Stimulated activated naive CD8-positive, alpha-beta T cell treated with anti-CD3 and anti-CD28 coated beads, Interleukin-15, Interleukin-2, amounts not matched to agents 100 U/mL and 50 U/mL, for 24 hours (primary cell): ENCODE measurements at regions not wholly inside any gene's neighbourhood (a gene's known extent, or its start where the extent isn't known, plus 50 kb on each side); places are given as distances from the start of the nearest gene placed in this dataset.

ENCODE experiments used
- ATAC-seq: fragments of 150-1000 bp; cut with Tn5 transposase; one replicate; pipeline ENCODE4 v1.10.0; 2021
- DNase-seq: peaks from one replicate; pipeline ENCODE4 v3.0.0; 2021

GRCh38 chr5:175765858-175766257 lies 105.5 kb upstream of the CPLX2 start:
- peak; percentile 49 for ATAC-seq
- no peak for DNase-seq

- DNase-seq = no peak
- no peak for ATAC-seq
These were observed 104.4 kb upstream of the CPLX2 start for GRCh38 chr5:175766963-175767362.

GRCh38 chr5:175772747-175773533 lies 98.4 kb upstream of the CPLX2 start:
- DNase-seq (no peak), ATAC-seq (no peak)

- DNase-seq (no peak), ATAC-seq (no peak)
These were observed 97.8 kb upstream of the CPLX2 start for GRCh38 chr5:175773534-175774070.

- DNase-seq = no peak
- ATAC-seq = no peak
These were observed 96.0 kb upstream of the CPLX2 start for GRCh38 chr5:175775416-175775815.

- DNase-seq (no peak), ATAC-seq (no peak)
These were observed 92.4 kb upstream of the CPLX2 start for GRCh38 chr5:175778951-175779503.

GRCh38 chr5:175783739-175784138 lies 87.6 kb upstream of the CPLX2 start:
- no peak for ATAC-seq
- DNase-seq = no peak

GRCh38 chr5:175784230-175784629 lies 87.1 kb upstream of the CPLX2 start:
- ATAC-seq (no peak), DNase-seq (no peak)

GRCh38 chr5:175785681-175786080 lies 85.7 kb upstream of the CPLX2 start:
- ATAC-seq (no peak), DNase-seq (no peak)

- DNase-seq (no peak), ATAC-seq (no peak)
These were observed 83.1 kb upstream of the CPLX2 start for GRCh38 chr5:175788155-175788787.

- no peak for ATAC-seq
- no peak for DNase-seq
These were observed 81.7 kb upstream of the CPLX2 start for GRCh38 chr5:175789670-175790069.

- no peak for DNase-seq
- no peak for ATAC-seq
These were observed 80.6 kb upstream of the CPLX2 start for GRCh38 chr5:175790796-175791195.

- DNase-seq = no peak
- ATAC-seq = no peak
These were observed 75.4 kb upstream of the CPLX2 start for GRCh38 chr5:175795959-175796358.

GRCh38 chr5:175796536-175797499 lies 74.6 kb upstream of the CPLX2 start:
- DNase-seq (peak; percentile 83), ATAC-seq (peak; percentile 96)

GRCh38 chr5:175797521-175798038 lies 73.8 kb upstream of the CPLX2 start:
- no peak for ATAC-seq
- no peak for DNase-seq

GRCh38 chr5:175798626-175799025 lies 72.8 kb upstream of the CPLX2 start:
- DNase-seq = no peak
- ATAC-seq = no peak

- DNase-seq (no peak), ATAC-seq (no peak)
These were observed 70.7 kb upstream of the CPLX2 start for GRCh38 chr5:175800656-175801081.

GRCh38 chr5:175802361-175802760 lies 69.0 kb upstream of the CPLX2 start:
- DNase-seq (no peak), ATAC-seq (no peak)

- DNase-seq = no peak
- no peak for ATAC-seq
These were observed 68.1 kb upstream of the CPLX2 start for GRCh38 chr5:175803254-175803653.

GRCh38 chr5:175803736-175804454 lies 67.5 kb upstream of the CPLX2 start:
- no peak for DNase-seq
- ATAC-seq = no peak
